K562 (cell line): ENCODE measurements at regions not wholly inside any gene's neighbourhood (a gene's known extent, or its start where the extent isn't known, plus 50 kb on each side); places are given as distances from the start of the nearest gene placed in this dataset.
"Not testable (repeated sequence)": the region's sequence is repeated elsewhere in the genome, so short reads cannot be mapped to it uniquely, and the experiment has no call there.

ENCODE experiments used
- GTF2A2 ChIP-seq: IDR thresholded peaks from 2 replicates; pipeline ENCODE4 v1.6.1; 2016; ENCODE audit warnings: mild to moderate bottlenecking, missing genetic modification characterization, missing compliant biosample characterization
- GTF2F1 ChIP-seq: IDR thresholded peaks from 2 replicates; pipeline ENCODE4 v1.6.1; 2011; ENCODE audit warnings: low read depth, low read length, improper control_type of control experiment
- POLR2A ChIP-seq: fragments of 450-650 bp; conservative IDR thresholded peaks from 2 replicates; pipeline ENCODE4 v1.6.1; 2016
- SIX5 ChIP-seq, 2 experiments: IDR thresholded peaks; 2 replicates each; pipeline ENCODE4 v1.6.1; 2011; ENCODE audit warnings: low read length in 2 of 2, borderline replicate concordance in 1 of 2, low read depth in 1 of 2, mild to moderate bottlenecking in 1 of 2, moderate library complexity in 1 of 2; ENCODE audit not compliant: insufficient read depth in 1 of 2
- TAF15 ChIP-seq: fragments of 200-400 bp; formaldehyde crosslinking; IDR thresholded peaks from 2 replicates; pipeline ENCODE4 v1.6.1; 2017; ENCODE audit warnings: mild to moderate bottlenecking, low read depth, low read length, moderate library complexity
- ZNF143 ChIP-seq: sonication (generic); formaldehyde crosslinking; IDR thresholded peaks from 2 replicates; pipeline ENCODE4 v1.9.0; 2022; ENCODE audit warnings: mild to moderate bottlenecking, missing genetic modification reagents
- ZNF274 ChIP-seq: IDR thresholded peaks from 2 replicates; pipeline ENCODE4 v1.6.1; 2011; ENCODE audit warnings: low read depth, mild to moderate bottlenecking, low read length, moderate library complexity, borderline replicate concordance
- ZNF431 ChIP-seq: sonication (generic); formaldehyde crosslinking; IDR thresholded peaks from 2 replicates; pipeline ENCODE4 v1.8.0; 2022; ENCODE audit warnings: mild to moderate bottlenecking, missing genetic modification reagents
- TF ChIP-seq, protein P1 (sequence below), 3 experiments: IDR thresholded peaks in 2 of 3; conservative IDR thresholded peaks in 1 of 3; 2 replicates each; pipeline ENCODE4 v1.5.1; 2011 to 2012; ENCODE audit warnings: low read length in 3 of 3, mild to moderate bottlenecking in 3 of 3, control low read depth in 2 of 3, improper control_type of control experiment in 1 of 3, inconsistent platforms in 1 of 3, low read depth in 1 of 3, mixed read lengths in 1 of 3, moderate library complexity in 1 of 3; ENCODE audit not compliant: insufficient read depth in 2 of 3
- TF ChIP-seq, protein P2 (sequence below): sonication (generic); formaldehyde crosslinking; IDR thresholded peaks from 2 replicates; pipeline ENCODE4 v1.5.0; 2020; ENCODE audit warnings: missing genetic modification reagents

DNA sequence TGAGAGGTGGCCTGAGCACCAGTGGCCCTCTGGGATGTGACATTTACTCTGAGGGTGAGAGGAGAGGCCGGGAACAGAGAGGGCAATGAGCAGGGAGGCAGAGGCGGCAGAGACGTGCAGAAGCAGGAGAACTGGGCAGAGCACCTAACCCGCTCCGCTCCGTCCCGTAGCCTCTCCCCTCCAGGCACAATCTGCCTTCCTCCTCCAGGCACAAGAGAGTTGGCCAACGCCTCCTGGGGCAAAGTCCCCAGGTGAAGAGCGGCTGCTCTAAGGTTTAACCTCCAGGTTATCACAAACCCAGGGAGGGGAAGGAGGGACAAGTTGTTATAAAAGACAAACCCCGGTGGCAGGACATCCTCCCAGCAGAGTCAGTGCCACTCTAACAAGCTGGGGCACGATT is 5430.1 kb upstream of the TPTE start:
- TF ChIP-seq ZNF143 (CRISPR knock-in tag); GTF2A2 (tag); ZNF431 (CRISPR knock-in tag); ZNF274; POLR2A; SIX5 (IDR thresholded peaks at IDR 0.05; ENCODE audit: borderline replicate concordance in 1 of 2, insufficient read depth in 1 of 2, low read depth in 1 of 2, low read length in 2 of 2); GTF2F1; TAF15: not testable (repeated sequence)
- TF ChIP-seq, protein P1, sequence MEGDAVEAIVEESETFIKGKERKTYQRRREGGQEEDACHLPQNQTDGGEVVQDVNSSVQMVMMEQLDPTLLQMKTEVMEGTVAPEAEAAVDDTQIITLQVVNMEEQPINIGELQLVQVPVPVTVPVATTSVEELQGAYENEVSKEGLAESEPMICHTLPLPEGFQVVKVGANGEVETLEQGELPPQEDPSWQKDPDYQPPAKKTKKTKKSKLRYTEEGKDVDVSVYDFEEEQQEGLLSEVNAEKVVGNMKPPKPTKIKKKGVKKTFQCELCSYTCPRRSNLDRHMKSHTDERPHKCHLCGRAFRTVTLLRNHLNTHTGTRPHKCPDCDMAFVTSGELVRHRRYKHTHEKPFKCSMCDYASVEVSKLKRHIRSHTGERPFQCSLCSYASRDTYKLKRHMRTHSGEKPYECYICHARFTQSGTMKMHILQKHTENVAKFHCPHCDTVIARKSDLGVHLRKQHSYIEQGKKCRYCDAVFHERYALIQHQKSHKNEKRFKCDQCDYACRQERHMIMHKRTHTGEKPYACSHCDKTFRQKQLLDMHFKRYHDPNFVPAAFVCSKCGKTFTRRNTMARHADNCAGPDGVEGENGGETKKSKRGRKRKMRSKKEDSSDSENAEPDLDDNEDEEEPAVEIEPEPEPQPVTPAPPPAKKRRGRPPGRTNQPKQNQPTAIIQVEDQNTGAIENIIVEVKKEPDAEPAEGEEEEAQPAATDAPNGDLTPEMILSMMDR (IDR thresholded peaks at IDR 0.05 in 2 of 3, conservative IDR thresholded peaks at IDR 0.05 in 1 of 3; ENCODE audit: insufficient read depth in 2 of 3, low read depth in 1 of 3, low read length in 3 of 3): not testable (repeated sequence)
- TF ChIP-seq, protein P2, sequence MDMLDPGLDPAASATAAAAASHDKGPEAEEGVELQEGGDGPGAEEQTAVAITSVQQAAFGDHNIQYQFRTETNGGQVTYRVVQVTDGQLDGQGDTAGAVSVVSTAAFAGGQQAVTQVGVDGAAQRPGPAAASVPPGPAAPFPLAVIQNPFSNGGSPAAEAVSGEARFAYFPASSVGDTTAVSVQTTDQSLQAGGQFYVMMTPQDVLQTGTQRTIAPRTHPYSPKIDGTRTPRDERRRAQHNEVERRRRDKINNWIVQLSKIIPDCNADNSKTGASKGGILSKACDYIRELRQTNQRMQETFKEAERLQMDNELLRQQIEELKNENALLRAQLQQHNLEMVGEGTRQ (CRISPR knock-in tag): not testable (repeated sequence)
